ENCODE measurements at regions not wholly inside any gene's neighbourhood (a gene's known extent, or its start where the extent isn't known, plus 50 kb on each side); places are given as distances from the start of the nearest gene placed in this dataset.
"Not testable (repeated sequence)": the region's sequence is repeated elsewhere in the genome, so short reads cannot be mapped to it uniquely, and the experiment has no call there.

- DNase-seq (ENCODE audit: low read depth in 2 of 3, low spot score in 2 of 3): peak in 1 of 3 donors; percentile 34
These were observed 143.9 kb upstream of the SLC1A3 start for GRCh38 chr5:36462295-36463021.

GRCh38 chr5:36475942-36476341 is 130.5 kb upstream of the SLC1A3 start:
- DNase-seq (ENCODE audit: low read depth in 2 of 3, low spot score in 2 of 3): not testable (repeated sequence)

- DNase-seq (ENCODE audit: low read depth in 2 of 3, low spot score in 2 of 3): no peak
These were observed 127.6 kb upstream of the SLC1A3 start for GRCh38 chr5:36478646-36479317.

GRCh38 chr5:36481454-36482120 is 124.8 kb upstream of the SLC1A3 start:
- no peak for DNase-seq (ENCODE audit: low read depth in 2 of 3, low spot score in 2 of 3)

- no peak for DNase-seq (ENCODE audit: low read depth in 2 of 3, low spot score in 2 of 3)
These were observed 123.6 kb upstream of the SLC1A3 start for GRCh38 chr5:36482812-36483211.

- DNase-seq (ENCODE audit: low read depth in 2 of 3, low spot score in 2 of 3): no peak
These were observed 116.9 kb upstream of the SLC1A3 start for GRCh38 chr5:36489505-36489904.

- no peak for DNase-seq (ENCODE audit: low read depth in 2 of 3, low spot score in 2 of 3)
These were observed 114.5 kb upstream of the SLC1A3 start for GRCh38 chr5:36491856-36492255.

- no peak for DNase-seq (ENCODE audit: low read depth in 2 of 3, low spot score in 2 of 3)
These were observed 113.3 kb upstream of the SLC1A3 start for GRCh38 chr5:36492984-36493654.

- no peak for DNase-seq (ENCODE audit: low read depth in 2 of 3, low spot score in 2 of 3)
These were observed 112.4 kb upstream of the SLC1A3 start for GRCh38 chr5:36494028-36494427.

GRCh38 chr5:36494841-36495601 is 111.4 kb upstream of the SLC1A3 start:
- DNase-seq (ENCODE audit: low read depth in 2 of 3, low spot score in 2 of 3): no peak

GRCh38 chr5:36495611-36496010 is 110.8 kb upstream of the SLC1A3 start:
- no peak for DNase-seq (ENCODE audit: low read depth in 2 of 3, low spot score in 2 of 3)

- DNase-seq (ENCODE audit: low read depth in 2 of 3, low spot score in 2 of 3): no peak
These were observed 109.9 kb upstream of the SLC1A3 start for GRCh38 chr5:36496471-36496870.

GRCh38 chr5:36502608-36503007 is 103.8 kb upstream of the SLC1A3 start:
- DNase-seq (ENCODE audit: low read depth in 2 of 3, low spot score in 2 of 3): no peak

- no peak for DNase-seq (ENCODE audit: low read depth in 2 of 3, low spot score in 2 of 3)
These were observed 101.4 kb upstream of the SLC1A3 start for GRCh38 chr5:36505021-36505420.

GRCh38 chr5:36507332-36507952 is 99.0 kb upstream of the SLC1A3 start:
- DNase-seq (ENCODE audit: low read depth in 2 of 3, low spot score in 2 of 3): peak; percentile 23 to 84 (median 67)

GRCh38 chr5:36508331-36508730 is 98.1 kb upstream of the SLC1A3 start:
- DNase-seq (ENCODE audit: low read depth in 2 of 3, low spot score in 2 of 3): not testable (repeated sequence)

GRCh38 chr5:36513647-36514046 is 92.8 kb upstream of the SLC1A3 start:
- not testable (repeated sequence) for DNase-seq (ENCODE audit: low read depth in 2 of 3, low spot score in 2 of 3)

GRCh38 chr5:36519881-36520280 is 86.5 kb upstream of the SLC1A3 start:
- DNase-seq (ENCODE audit: low read depth in 2 of 3, low spot score in 2 of 3): no peak

- no peak for DNase-seq (ENCODE audit: low read depth in 2 of 3, low spot score in 2 of 3)
These were observed 85.2 kb upstream of the SLC1A3 start for GRCh38 chr5:36521219-36521618.
